GM21723 (cell line): ENCODE measurements at regions not wholly inside any gene's neighbourhood (a gene's known extent, or its start where the extent isn't known, plus 50 kb on each side); places are given as distances from the start of the nearest gene placed in this dataset.

Source experiments
- ATAC-seq: cut with Tn5 transposase; IDR thresholded peaks from one replicate; pipeline ENCODE4 v1.9.1; 2021; ENCODE audit warnings: mild to moderate bottlenecking, moderate library complexity; ENCODE audit not compliant: unreplicated experiment

GRCh38 chr5:14019768-14020290, 75.3 kb upstream of the DNAH5 start:
- no peak for ATAC-seq

- ATAC-seq = no peak
Observed at GRCh38 chr5:14017904-14018303, 73.4 kb upstream of the DNAH5 start.

GRCh38 chr5:14016549-14016948, 72.1 kb upstream of the DNAH5 start:
- no peak for ATAC-seq

GRCh38 chr5:14011089-14012020, 66.9 kb upstream of the DNAH5 start:
- ATAC-seq = peak; percentile 92

GRCh38 chr5:14009575-14009974, 65.1 kb upstream of the DNAH5 start:
- ATAC-seq = no peak

GRCh38 chr5:14008819-14009311, 64.4 kb upstream of the DNAH5 start:
- no peak for ATAC-seq

- ATAC-seq = no peak
Observed at GRCh38 chr5:14006823-14007520, 62.5 kb upstream of the DNAH5 start.

- no peak for ATAC-seq
Observed at GRCh38 chr5:14004598-14005394, 60.3 kb upstream of the DNAH5 start.

- ATAC-seq = no peak
Observed at GRCh38 chr5:14003936-14004335, 59.4 kb upstream of the DNAH5 start.

GRCh38 chr5:14003513-14003912, 59.0 kb upstream of the DNAH5 start:
- no peak for ATAC-seq

- no peak for ATAC-seq
Observed at GRCh38 chr5:13998254-13998653, 53.8 kb upstream of the DNAH5 start.

GRCh38 chr5:13997514-13997913, 53.0 kb upstream of the DNAH5 start:
- ATAC-seq = no peak

- no peak for ATAC-seq
Observed at GRCh38 chr5:13994621-13995253, 50.2 kb upstream of the DNAH5 start.
